ENCODE measurements at regions not wholly inside any gene's neighbourhood (a gene's known extent, or its start where the extent isn't known, plus 50 kb on each side); places are given as distances from the start of the nearest gene placed in this dataset.
"Not testable (repeated sequence)": the region's sequence is repeated elsewhere in the genome, so short reads cannot be mapped to it uniquely, and the experiment has no call there.

DNA sequence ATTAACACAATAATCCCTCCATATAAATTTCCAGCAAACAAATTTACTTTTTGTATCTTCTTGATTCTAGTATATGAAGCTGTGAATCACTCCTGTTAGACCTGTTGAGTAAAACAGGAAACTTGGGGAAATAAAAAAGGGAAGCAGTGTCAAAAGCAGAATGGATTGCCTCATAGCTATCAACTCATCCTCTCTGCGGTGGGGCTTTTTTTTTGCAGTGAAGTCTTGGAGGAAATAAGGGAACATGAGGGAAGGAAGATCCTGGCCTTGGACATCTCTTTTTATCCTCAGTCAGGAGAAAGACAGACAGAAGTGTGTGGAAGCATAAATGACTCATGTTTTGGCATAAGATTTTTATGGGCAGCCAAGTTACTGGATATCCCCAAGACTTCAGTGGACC lies 332.5 kb downstream of the TFAP2A start:
- DNase-seq (ENCODE audit: extremely low read depth in 1 of 11, low read depth in 9 of 11, low spot score in 4 of 11), result no peak

DNA sequence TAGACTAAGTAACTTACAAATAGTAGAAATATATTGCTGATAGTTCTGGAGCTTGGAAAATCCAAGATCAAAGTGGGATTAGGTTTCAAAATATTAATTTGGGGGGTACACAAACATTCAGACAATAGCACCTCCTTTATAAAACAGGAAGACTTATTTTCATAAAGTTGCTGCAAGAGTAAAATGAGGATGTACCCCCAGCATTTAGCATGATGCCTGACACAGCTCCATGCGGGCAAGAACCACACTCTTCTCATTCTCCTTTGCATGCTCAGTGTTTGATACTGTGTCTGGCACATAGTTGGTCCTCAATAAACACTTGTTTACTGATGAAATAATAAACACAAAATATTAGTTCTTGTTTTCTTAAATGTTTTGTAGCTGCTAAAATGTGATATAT lies 332.9 kb downstream of the TFAP2A start:
- DNase-seq (ENCODE audit: extremely low read depth in 1 of 11, low read depth in 9 of 11, low spot score in 4 of 11), result no peak

DNA sequence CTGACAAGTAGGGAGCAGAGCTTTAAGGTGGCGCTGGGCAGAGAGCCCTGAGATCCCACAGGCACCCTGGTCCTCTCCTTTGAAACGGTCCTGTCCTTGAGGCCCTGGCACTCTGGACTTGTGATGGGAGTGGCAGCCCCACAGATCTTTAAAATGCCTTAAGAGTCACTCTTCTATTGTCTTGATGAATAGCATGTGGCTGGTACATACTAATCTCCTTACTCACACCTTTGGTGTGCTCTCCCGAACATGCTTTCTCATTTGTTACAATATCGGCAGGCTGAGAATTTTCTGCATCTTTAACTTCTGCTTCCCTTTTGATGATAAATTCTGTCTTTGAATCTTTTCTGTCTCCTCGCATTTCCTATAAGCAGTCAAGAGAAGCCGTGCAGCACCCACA lies 333.8 kb downstream of the TFAP2A start:
- DNase-seq (ENCODE audit: extremely low read depth in 1 of 11, low read depth in 9 of 11, low spot score in 4 of 11), result no peak

DNA sequence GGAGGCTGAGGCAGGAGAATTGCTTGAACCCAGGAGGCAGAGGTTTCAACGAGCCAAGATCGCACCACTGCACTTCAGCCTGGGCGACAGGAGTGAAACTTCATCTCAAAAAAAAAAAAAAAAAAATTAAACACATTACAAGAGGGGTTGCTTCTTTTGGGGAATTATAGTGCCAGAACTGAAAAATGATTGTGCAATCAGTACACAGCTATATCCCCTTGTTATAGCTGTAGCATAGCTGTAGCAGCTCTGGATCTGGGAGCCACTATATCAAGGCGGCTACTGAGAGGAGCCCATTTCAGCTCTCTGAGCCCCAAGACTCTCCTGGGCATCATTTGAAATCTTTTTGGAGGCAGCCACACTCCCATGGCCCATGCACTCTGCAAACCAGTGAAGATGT lies 334.3 kb downstream of the TFAP2A start:
- no peak for DNase-seq (ENCODE audit: extremely low read depth in 1 of 11, low read depth in 9 of 11, low spot score in 4 of 11)

DNA sequence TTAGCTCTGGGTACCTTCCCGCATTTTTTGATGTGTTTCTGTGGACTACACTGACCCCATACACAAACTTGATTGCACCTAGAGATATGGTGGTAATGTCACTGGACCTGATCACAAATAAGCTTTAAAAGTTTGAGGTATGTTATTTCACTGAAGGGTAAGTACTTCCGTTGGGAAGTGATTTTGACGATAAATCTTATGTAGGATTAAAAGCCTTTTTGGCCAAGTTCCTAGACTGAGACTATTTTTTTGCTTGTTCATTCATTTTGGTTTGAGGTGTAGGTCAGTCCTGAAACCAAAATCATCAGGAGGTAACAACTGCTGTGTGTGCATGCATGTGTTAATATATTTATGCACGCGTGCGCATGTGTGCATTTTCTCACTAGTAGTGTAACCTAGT lies 336.3 kb downstream of the TFAP2A start:
- no peak for DNase-seq (ENCODE audit: extremely low read depth in 1 of 11, low read depth in 9 of 11, low spot score in 4 of 11)

DNA sequence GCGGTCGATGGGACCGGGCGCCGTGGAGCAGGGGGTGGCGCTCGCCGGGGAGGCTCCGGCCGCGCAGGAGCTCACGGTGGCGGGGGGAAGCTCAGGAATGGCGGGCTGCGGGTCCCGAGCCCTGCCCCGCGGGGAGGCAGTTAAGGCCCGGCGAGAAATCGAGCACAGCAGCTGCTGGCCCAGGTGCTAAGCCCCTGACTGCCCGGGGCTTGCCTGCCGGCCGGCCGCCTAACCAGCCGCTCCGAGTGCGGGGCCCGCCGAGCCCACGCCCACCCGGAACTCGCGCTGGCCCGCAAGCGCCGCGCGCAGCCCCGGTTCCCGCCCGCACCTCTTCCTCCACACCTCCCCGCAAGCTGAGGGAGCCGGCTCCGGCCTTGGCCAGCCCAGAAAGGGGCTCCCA lies 340.1 kb downstream of the TFAP2A start:
- not testable (repeated sequence) for DNase-seq (ENCODE audit: extremely low read depth in 1 of 11, low read depth in 9 of 11, low spot score in 4 of 11)

DNA sequence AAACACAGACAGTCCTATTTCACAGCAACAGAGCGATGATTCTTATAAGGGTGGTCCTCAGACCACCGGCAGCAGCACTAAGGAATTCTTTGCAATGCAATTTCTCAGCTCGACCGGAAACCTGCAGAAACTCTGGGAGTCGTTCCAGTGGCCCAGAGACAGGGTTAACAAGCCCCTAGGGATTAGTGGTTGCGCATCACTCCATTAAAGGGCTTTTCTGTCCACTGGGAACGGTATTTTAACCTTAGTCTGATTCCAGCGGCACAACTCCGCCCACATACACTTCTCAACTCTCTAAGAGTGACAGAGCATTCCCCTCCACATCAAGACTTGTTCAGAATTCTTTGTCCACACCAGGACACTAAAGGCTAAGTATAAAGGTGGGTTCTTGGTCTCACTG lies 341.5 kb downstream of the TFAP2A start:
- peak in 9 of 11 donors; percentile 12 to 41 (median 24) for DNase-seq (ENCODE audit: extremely low read depth in 1 of 11, low read depth in 9 of 11, low spot score in 4 of 11)

DNA sequence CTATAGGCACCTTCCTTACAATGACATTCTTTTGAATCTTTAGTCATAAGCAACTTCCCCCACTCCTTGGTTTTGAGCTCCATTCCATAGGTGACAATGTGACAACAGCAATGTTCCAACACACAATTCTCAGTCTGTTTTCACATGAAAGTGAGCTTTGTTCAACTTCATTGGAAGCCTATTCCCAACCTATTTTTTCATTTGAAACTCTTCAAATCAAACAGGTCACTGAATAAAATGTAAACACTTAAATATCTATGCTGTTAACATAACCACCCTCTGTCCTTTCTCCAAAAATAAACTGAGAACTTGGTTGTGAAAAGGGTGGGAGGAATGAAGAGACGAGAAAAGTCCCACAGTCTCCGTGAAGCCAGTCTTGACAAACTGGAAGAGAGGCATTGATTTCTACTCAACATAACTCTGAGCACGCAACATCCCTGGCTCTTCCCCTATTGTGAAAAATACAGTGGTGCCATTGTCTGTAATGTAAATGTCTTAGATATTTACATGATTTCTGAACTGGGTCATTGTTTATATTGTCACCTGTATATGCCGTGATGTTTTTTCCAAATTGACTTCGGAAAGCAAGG lies 343.1 kb downstream of the TFAP2A start:
- no peak for DNase-seq (ENCODE audit: extremely low read depth in 1 of 11, low read depth in 9 of 11, low spot score in 4 of 11)

DNA sequence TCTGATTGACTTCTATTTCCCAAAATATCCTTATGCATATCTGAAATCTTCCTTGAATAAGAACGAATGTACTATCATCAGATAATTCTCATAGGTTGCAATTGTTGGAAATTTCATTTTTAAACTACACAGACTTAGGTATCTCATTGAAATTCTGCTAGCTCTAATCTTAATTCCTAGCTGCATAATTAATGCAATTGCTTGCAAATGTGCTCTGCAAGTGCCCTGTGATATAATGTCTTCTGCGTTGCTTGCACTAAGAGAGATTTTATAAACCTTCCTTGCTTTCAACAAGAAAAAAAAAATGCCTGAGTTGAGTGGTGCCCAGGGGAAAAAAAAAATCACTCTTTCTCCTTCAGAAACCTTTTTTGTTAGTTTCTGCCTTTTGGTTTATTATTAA lies 354.9 kb downstream of the TFAP2A start:
- DNase-seq (ENCODE audit: extremely low read depth in 1 of 11, low read depth in 9 of 11, low spot score in 4 of 11), result no peak

DNA sequence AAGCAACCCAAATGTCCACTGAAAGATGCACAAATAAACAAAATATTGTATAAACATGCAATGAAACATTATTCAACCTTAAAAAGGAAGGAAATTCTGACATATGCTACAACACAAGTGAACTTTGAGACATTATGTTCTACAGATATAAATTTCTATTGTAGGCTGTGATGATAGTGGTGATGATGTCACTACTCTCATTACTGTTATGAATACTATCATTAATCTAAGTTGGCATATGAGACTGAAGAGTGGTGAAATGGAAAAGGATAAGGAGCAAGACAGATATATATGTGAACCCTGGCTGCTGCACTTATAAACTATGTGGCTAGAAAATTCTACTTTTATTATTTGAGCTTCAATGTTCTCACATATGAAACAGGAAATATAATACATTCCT lies 360.2 kb downstream of the TFAP2A start:
- DNase-seq (ENCODE audit: extremely low read depth in 1 of 11, low read depth in 9 of 11, low spot score in 4 of 11), result no peak

DNA sequence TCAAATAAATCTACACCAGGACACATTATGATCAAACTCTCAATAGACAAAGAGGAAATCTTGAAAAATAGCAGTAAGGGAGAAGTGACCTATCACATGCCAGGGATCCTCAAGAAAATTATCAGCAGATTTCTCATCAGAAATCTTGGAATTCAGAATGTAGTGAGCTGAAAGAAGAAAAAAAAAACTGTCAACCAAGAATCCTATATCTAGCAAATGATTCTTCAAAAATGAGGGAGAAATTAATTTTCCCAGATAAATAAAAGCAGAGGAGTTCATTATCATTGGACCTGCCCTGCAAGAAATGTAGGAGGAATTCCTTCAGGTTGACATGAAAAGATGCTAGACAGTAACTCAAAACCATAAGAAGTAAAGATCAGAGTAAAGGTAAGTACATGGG lies 363.6 kb downstream of the TFAP2A start:
- no peak for DNase-seq (ENCODE audit: extremely low read depth in 1 of 11, low read depth in 9 of 11, low spot score in 4 of 11)

DNA sequence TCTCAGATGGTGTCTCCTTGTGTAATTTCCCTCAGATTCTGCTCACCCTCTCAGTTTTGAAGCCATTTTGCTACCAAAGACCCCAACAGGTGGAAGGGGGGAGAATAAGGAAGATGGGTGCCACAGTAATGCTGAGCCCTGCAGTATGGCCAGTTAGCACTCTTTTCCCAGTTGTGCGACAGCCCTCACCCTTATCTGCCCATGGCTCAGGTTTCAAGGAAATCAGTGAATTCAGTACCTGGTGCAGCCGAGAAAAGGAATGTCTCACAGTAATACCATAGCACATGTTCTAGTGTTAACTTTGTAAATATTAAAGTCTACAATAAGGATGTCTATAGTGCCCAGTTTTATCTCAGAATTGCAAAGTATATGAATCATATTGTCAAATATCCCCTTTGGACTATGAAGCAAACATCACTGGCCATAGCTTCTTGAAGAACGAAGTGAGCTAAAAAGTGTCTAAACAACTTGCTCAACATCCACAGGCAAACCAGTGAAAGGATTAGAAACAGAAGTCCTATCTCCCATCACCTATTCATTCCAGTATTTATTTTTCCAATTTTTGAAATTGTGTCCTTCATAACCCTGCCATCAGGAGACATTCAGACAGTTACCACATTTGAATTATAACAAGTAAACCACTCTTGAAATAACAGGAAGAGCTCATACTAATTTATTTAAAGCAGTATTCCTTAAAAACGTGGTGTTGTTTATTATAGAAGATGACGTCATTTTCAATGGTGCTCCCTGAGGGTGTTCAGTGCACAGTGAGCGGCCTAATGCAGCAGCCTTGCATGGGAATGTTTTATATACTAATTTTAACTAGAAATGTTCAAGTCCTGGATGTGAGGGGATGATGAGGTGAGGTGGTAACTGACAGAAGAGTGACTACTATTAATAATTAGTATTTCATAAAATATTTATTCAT lies 366.2 kb downstream of the TFAP2A start:
- DNase-seq (ENCODE audit: extremely low read depth in 1 of 11, low read depth in 9 of 11, low spot score in 4 of 11), result no peak

DNA sequence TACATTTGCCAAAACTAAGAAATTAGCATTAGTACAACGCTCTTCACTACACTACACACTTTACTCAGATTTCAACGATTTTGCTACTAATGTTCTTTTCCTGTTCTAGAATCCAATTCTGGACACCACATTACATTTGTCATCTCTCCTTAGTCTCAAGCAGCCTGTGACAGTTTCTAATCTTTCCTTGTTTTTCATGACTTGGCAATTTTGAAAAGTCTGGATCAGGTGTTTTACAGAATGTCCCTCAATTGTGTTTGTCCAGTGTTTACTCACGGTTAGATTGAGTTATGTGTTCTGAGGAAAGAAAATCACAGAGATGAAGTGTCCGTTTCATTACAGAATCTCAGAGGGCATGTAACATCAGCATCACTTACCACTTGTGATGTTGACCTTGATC lies 372.6 kb downstream of the TFAP2A start:
- DNase-seq (ENCODE audit: extremely low read depth in 1 of 11, low read depth in 9 of 11, low spot score in 4 of 11), result no peak

DNA sequence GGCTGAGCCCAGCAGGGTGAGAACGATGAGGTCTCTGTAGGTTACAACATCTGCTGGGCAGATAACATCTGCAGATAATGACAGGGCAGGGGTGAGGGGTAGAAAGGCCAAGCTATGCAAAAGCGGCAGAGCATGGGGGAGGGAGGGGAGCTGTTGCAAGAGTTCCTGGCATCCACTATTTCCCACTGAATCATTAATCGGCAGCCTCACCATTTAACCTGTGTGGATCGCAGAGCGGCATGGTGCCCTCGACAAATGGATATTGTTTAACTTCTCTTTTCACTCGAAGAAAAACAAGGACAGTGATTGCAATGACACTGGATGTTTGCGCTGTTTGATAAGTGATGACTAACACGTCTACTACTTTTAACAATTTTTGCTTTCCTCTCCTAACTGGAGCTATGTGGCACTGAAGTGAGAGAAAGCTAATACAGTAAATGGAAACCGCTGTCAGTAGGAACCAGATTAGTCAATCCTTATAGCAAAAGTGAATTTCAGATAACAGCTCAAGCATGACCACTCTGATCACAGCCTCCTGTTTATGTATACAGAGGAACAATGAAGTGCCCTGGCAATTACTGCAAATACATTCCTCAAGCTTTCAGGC lies 381.5 kb downstream of the TFAP2A start:
- peak in 6 of 11 donors; percentile 9 to 43 (median 30) for DNase-seq (ENCODE audit: extremely low read depth in 1 of 11, low read depth in 9 of 11, low spot score in 4 of 11)

DNA sequence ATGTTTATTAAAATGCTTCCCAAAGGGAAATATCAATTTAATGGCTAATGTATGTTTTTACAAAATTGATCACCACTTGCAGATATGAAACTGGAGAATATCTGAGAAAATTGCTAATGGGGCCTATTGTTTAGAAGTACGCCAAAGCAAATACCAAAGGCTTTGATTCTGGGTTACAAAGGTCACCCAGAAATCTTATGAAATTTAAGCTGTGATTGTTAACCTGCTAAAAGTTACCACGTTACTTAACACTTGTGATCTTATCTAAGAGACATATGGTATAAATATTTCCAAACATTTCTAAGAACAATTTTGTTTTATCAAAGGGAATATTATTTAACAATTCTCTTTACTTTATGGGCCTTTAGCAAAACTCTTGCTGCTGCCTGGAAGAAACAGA lies 383.3 kb downstream of the TFAP2A start:
- no peak for DNase-seq (ENCODE audit: extremely low read depth in 1 of 11, low read depth in 9 of 11, low spot score in 4 of 11)

DNA sequence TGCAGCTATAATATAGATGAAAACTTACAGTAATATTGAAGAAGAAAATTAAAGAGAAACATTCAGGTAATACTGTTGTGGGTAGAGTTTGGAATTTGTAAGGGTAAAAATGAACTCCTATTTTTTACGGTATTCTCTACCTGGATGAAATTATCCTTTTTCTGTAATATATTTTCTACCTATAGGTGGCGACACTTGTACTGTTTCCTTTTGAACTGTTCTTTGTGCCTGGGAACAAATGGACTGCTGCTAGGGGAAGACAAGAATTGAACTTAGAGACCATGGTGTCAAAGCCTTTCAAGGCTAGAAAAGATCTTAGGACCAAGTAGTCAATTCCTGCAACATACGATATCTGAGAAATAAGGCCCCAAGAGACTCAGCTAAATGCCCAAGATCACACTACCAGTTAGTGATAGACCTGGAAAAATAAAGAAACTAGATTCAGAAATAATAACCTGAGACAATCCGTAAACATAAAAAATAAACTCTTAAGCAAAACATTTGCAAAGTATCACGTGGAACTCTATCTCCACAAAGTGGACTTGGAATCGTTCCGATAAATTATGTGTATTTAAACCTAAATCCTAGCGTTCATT lies 383.8 kb downstream of the TFAP2A start:
- DNase-seq (ENCODE audit: extremely low read depth in 1 of 11, low read depth in 9 of 11, low spot score in 4 of 11), result peak in 1 of 11 donors; percentile 3

DNA sequence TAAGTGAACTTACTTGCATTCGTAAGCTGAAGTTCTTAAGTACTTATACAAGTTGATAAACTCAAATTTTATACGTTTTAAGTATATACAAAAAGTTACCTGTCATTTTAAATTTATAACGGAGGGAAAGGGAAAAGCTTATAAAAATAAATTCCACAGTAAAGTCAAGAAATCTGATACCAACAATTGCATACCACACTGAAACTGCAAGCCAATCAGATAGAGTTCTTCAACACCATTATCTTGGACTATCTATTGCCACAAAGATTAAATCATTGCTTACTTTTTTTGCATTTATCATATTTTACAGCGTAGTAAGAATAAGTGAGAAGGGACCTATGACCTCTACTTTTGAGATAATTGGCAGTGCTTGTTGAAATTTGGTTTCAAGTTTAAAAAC lies 386.7 kb downstream of the TFAP2A start:
- no peak for DNase-seq (ENCODE audit: extremely low read depth in 1 of 11, low read depth in 9 of 11, low spot score in 4 of 11)

DNA sequence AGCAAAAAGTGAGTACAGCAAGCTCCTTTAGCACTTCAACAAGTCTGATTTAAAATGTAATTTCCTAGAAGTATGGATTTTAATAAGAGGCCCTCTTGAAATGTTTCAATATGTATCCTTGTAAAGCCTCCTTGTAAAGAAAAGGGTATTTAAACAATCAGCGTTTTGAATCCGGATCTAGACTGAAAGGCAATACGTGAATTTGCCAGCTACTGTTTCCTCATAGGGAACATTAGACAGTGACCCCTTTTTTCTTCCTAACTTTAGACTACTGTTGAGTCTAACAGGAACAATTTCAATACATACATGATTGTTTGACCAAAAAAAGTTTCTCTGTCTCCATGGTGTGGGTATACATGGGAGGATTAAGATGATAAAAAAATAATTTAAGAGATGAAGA lies 395.0 kb downstream of the TFAP2A start:
- no peak for DNase-seq (ENCODE audit: extremely low read depth in 1 of 11, low read depth in 9 of 11, low spot score in 4 of 11)

DNA sequence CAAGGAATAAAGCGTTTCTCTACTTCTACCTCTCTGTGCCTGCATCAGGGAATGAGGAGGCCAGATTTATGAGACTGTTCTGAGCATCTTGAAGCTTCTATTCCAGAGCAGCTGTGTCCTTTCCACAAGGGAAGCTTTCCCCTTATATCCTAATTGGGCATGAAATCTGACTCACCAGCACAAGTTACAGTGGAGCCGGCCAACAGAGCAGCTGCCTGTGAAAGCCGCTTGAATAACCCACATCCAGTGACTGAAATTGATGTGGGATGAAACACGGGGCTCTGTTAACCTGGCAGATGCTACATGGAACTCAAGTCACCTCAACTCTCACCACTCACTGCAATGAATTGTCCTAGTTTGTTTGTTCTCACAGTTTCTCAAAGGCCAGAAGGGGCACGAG lies 400.3 kb downstream of the TFAP2A start:
- peak in 5 of 11 donors; percentile 1 to 21 (median 7) for DNase-seq (ENCODE audit: extremely low read depth in 1 of 11, low read depth in 9 of 11, low spot score in 4 of 11)

DNA sequence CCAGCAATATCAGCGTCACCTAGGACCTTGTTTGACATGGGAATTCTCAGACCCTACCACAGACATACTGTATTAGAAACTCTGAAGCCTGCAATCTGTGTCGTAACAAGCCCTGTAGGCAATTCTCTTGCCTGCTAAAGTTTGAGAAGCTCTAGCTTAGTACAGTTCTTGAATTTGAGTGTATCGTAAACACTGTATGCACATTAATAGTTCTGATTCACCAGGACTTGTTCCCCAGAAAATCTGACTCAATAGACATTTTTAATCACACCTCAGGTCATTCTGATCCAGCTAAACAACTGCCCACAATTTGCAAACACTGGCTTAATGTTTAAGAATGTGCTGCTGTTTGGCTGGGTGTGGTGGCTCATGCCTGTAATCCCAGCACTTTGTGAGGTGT lies 414.3 kb downstream of the TFAP2A start:
- DNase-seq (ENCODE audit: extremely low read depth in 1 of 11, low read depth in 9 of 11, low spot score in 4 of 11), result no peak

Measured in renal cortex interstitium (tissue), 11 donors.